ENCODE measurements at regions not wholly inside any gene's neighbourhood (a gene's known extent, or its start where the extent isn't known, plus 50 kb on each side); places are given as distances from the start of the nearest gene placed in this dataset.
A peak's percentile ranks its signal among the peaks of the same experiment; 100 is the strongest.

GRCh38 chrX:12013211-12013618 is 125.1 kb upstream of the FRMPD4 start:
- Histone ChIP-seq H3K27ac (ENCODE audit: control insufficient read depth, insufficient read depth, low read length) (no peak overlapping the region), H3K4me3 (ENCODE audit: control insufficient read depth in 2 of 3, extremely low read depth in 1 of 3, insufficient read depth in 2 of 3, low read depth in 1 of 3, low read length in 3 of 3) (no peak overlapping the region), H2AFZ (ENCODE audit: control insufficient read depth, low read length) (no peak overlapping the region), H3K4me2 (ENCODE audit: control insufficient read depth, extremely low read depth, insufficient read depth, low read depth, low read length) (no peak overlapping the region), H3K27me3 (ENCODE audit: control insufficient read depth, extremely low read depth, insufficient read depth, low read length) (no peaks in the 10 kb centered on the region), H3K9ac (ENCODE audit: control insufficient read depth, extremely low read depth, insufficient read depth, low read length) (no peak overlapping the region), H3K9me1 (ENCODE audit: control insufficient read depth, extremely low read depth, insufficient read depth, low read length) (no peaks in the 10 kb centered on the region), H3K36me3 (ENCODE audit: control insufficient read depth in 2 of 2, extremely low read depth in 1 of 2, insufficient read depth in 2 of 2, low read length in 2 of 2) (no peaks in the 10 kb centered on the region), H4K20me1 (ENCODE audit: control insufficient read depth, extremely low read depth, insufficient read depth, low read length) (no peaks in the 10 kb centered on the region), H3K4me1 (ENCODE audit: control insufficient read depth, extremely low read depth, insufficient read depth, low read length) (peaks cover 22% of the 10 kb centered on the region), H3K79me2 (ENCODE audit: control insufficient read depth, insufficient read depth, low read length) (no peaks in the 10 kb centered on the region), H3K9me3 (ENCODE audit: control insufficient read depth, low read depth, low read length) (no peaks in the 10 kb centered on the region)
- TF ChIP-seq EZH2 (IDR thresholded peaks at IDR 0.05; ENCODE audit: low read length): no peak
- TF ChIP-seq, protein P1, sequence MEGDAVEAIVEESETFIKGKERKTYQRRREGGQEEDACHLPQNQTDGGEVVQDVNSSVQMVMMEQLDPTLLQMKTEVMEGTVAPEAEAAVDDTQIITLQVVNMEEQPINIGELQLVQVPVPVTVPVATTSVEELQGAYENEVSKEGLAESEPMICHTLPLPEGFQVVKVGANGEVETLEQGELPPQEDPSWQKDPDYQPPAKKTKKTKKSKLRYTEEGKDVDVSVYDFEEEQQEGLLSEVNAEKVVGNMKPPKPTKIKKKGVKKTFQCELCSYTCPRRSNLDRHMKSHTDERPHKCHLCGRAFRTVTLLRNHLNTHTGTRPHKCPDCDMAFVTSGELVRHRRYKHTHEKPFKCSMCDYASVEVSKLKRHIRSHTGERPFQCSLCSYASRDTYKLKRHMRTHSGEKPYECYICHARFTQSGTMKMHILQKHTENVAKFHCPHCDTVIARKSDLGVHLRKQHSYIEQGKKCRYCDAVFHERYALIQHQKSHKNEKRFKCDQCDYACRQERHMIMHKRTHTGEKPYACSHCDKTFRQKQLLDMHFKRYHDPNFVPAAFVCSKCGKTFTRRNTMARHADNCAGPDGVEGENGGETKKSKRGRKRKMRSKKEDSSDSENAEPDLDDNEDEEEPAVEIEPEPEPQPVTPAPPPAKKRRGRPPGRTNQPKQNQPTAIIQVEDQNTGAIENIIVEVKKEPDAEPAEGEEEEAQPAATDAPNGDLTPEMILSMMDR (optimal IDR thresholded peaks at IDR 0.05 in 1 of 3, IDR thresholded peaks at IDR 0.05 in 1 of 3, conservative IDR thresholded peaks at IDR 0.05 in 1 of 3; ENCODE audit: extremely low read depth in 1 of 3, insufficient read depth in 2 of 3, low read length in 3 of 3): no peak
- dilution Hi-C loops (cut with MboI; ENCODE audit: extremely low pct_ligation_motif_present, low sequenced_read_pairs): no loop called here
- no peak for DNase-seq (ENCODE audit: low read depth, low spot score)
- peak; percentile 86 for FAIRE-seq

- DNase-seq (ENCODE audit: low read depth, low spot score) (no peak), FAIRE-seq (no peak)
- Histone ChIP-seq H3K9me1 (ENCODE audit: control insufficient read depth, extremely low read depth, insufficient read depth, low read length) (no peaks in the 10 kb centered on the region), H3K79me2 (ENCODE audit: control insufficient read depth, insufficient read depth, low read length) (no peaks in the 10 kb centered on the region), H3K9ac (ENCODE audit: control insufficient read depth, extremely low read depth, insufficient read depth, low read length) (no peak overlapping the region), H3K9me3 (ENCODE audit: control insufficient read depth, low read depth, low read length) (no peaks in the 10 kb centered on the region), H3K36me3 (ENCODE audit: control insufficient read depth in 2 of 2, extremely low read depth in 1 of 2, insufficient read depth in 2 of 2, low read length in 2 of 2) (no peaks in the 10 kb centered on the region), H3K4me2 (ENCODE audit: control insufficient read depth, extremely low read depth, insufficient read depth, low read depth, low read length) (no peak overlapping the region), H3K27ac (ENCODE audit: control insufficient read depth, insufficient read depth, low read length) (no peak overlapping the region), H4K20me1 (ENCODE audit: control insufficient read depth, extremely low read depth, insufficient read depth, low read length) (no peaks in the 10 kb centered on the region), H3K4me3 (ENCODE audit: control insufficient read depth in 2 of 3, extremely low read depth in 1 of 3, insufficient read depth in 2 of 3, low read depth in 1 of 3, low read length in 3 of 3) (no peak overlapping the region), H2AFZ (ENCODE audit: control insufficient read depth, low read length) (no peak overlapping the region), H3K4me1 (ENCODE audit: control insufficient read depth, extremely low read depth, insufficient read depth, low read length) (no peaks in the 10 kb centered on the region), H3K27me3 (ENCODE audit: control insufficient read depth, extremely low read depth, insufficient read depth, low read length) (no peaks in the 10 kb centered on the region)
- TF ChIP-seq, protein P1 (optimal IDR thresholded peaks at IDR 0.05 in 1 of 3, IDR thresholded peaks at IDR 0.05 in 1 of 3, conservative IDR thresholded peaks at IDR 0.05 in 1 of 3; ENCODE audit: extremely low read depth in 1 of 3, insufficient read depth in 2 of 3, low read length in 3 of 3): no peak
- TF ChIP-seq EZH2 (IDR thresholded peaks at IDR 0.05; ENCODE audit: low read length): no peak
- dilution Hi-C loops (cut with MboI; ENCODE audit: extremely low pct_ligation_motif_present, low sequenced_read_pairs): no loop called here
Observed at GRCh38 chrX:12021698-12022097, 116.6 kb upstream of the FRMPD4 start.
